UCSD-AML1 (cell line): ENCODE measurements at regions not wholly inside any gene's neighbourhood (a gene's known extent, or its start where the extent isn't known, plus 50 kb on each side); places are given as distances from the start of the nearest gene placed in this dataset.
A peak's percentile ranks its signal among the peaks of the same experiment; 100 is the strongest.
"Not testable (repeated sequence)": the region's sequence is repeated elsewhere in the genome, so short reads cannot be mapped to it uniquely, and the experiment has no call there.

Experiments
- DNase-seq: peaks from one replicate; lab custom pipeline; 2025; ENCODE audit not compliant: unreplicated experiment; lab: John Stamatoyannopoulos, UW

GRCh38 chr4:131534944-131535645 lies 1614.0 kb upstream of the PCDH10 start:
- no peak for DNase-seq

GRCh38 chr4:131540256-131540655 lies 1608.8 kb upstream of the PCDH10 start:
- no peak for DNase-seq

GRCh38 chr4:131547506-131547981 lies 1601.5 kb upstream of the PCDH10 start:
- DNase-seq: no peak

GRCh38 chr4:131551306-131551705 lies 1597.8 kb upstream of the PCDH10 start:
- DNase-seq: no peak

- DNase-seq: no peak
Measured at GRCh38 chr4:131566026-131566425, 1583.1 kb upstream of the PCDH10 start.

GRCh38 chr4:131584587-131584986 lies 1564.5 kb upstream of the PCDH10 start:
- no peak for DNase-seq

GRCh38 chr4:131595140-131595539 lies 1554.0 kb upstream of the PCDH10 start:
- DNase-seq: no peak

- DNase-seq: no peak
Measured at GRCh38 chr4:131603705-131604104, 1545.4 kb upstream of the PCDH10 start.

GRCh38 chr4:131609039-131609438 lies 1540.1 kb upstream of the PCDH10 start:
- DNase-seq: no peak

GRCh38 chr4:131610517-131610916 lies 1538.6 kb upstream of the PCDH10 start:
- DNase-seq: not testable (repeated sequence)

GRCh38 chr4:131613086-131613823 lies 1535.8 kb upstream of the PCDH10 start:
- DNase-seq: no peak

- DNase-seq: no peak
Measured at GRCh38 chr4:131613824-131614216, 1535.3 kb upstream of the PCDH10 start.

GRCh38 chr4:131632877-131633276 lies 1516.2 kb upstream of the PCDH10 start:
- no peak for DNase-seq

GRCh38 chr4:131635191-131635590 lies 1513.9 kb upstream of the PCDH10 start:
- no peak for DNase-seq

GRCh38 chr4:131638781-131639180 lies 1510.3 kb upstream of the PCDH10 start:
- DNase-seq: no peak

GRCh38 chr4:131644619-131645018 lies 1504.5 kb upstream of the PCDH10 start:
- DNase-seq: no peak

- no peak for DNase-seq
Measured at GRCh38 chr4:131649227-131649626, 1499.9 kb upstream of the PCDH10 start.

GRCh38 chr4:131650951-131651350 lies 1498.1 kb upstream of the PCDH10 start:
- no peak for DNase-seq

- DNase-seq: not testable (repeated sequence)
Measured at GRCh38 chr4:131683314-131683713, 1465.8 kb upstream of the PCDH10 start.

- no peak for DNase-seq
Measured at GRCh38 chr4:131721883-131722282, 1427.2 kb upstream of the PCDH10 start.

GRCh38 chr4:131723069-131723468 lies 1426.0 kb upstream of the PCDH10 start:
- not testable (repeated sequence) for DNase-seq

GRCh38 chr4:131724847-131725246 lies 1424.2 kb upstream of the PCDH10 start:
- DNase-seq: peak; percentile 38
